ENCODE measurements at regions not wholly inside any gene's neighbourhood (a gene's known extent, or its start where the extent isn't known, plus 50 kb on each side); places are given as distances from the start of the nearest gene placed in this dataset.

DNA sequence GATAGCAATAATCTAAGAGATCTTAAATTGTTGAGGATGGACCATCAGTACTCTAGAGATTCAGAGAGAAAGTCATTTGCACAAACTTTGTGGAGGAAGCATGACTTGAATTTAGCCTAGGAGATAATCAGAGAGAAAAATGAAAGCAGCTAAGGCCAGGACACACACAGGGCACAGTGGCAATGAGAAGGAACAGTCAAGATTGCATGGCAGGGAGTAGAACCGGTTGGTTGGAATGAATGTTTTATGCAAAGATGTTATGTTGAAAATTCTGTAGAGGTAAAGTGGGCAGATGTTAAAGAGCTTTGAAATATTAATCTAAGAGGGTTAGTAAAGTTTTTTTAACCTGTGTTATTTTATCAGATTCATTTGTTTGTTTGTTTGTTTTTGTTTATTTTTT lies 521.8 kb downstream of the GATA3 start:
- H3K18ac ChIP-seq (ENCODE audit: low read length): no peak overlapping the region
- H4K5ac ChIP-seq (ENCODE audit: low read length): no peak overlapping the region
- no peak overlapping the region for H4K8ac ChIP-seq (ENCODE audit: low read depth, low read length)
- H3K27ac ChIP-seq (ENCODE audit: low read depth, low read length): no peak overlapping the region
- WGBS (ENCODE audit: extremely low coverage, insufficient coverage, low lambda C conversion rate): no CpG with 5 or more reads among the region's 1 CpG
- no peaks in the 10 kb centered on the region for H3K27me3 ChIP-seq (ENCODE audit: insufficient read depth, low read length, poor library complexity)
- H2AK5ac ChIP-seq (ENCODE audit: low read length): no peak overlapping the region
- no peak overlapping the region for H3K23ac ChIP-seq (ENCODE audit: low read length)
- no peaks in the 10 kb centered on the region for H3K36me3 ChIP-seq (ENCODE audit: control insufficient read depth, insufficient read depth, low read length)
- no peak for DNase-seq
- H3K79me1 ChIP-seq (ENCODE audit: low read length): no peaks in the 10 kb centered on the region
- H3K79me2 ChIP-seq (ENCODE audit: control insufficient read depth, insufficient read depth, low read length): no peaks in the 10 kb centered on the region
- no peak overlapping the region for H3K4ac ChIP-seq (ENCODE audit: low read depth, low read length)
- H2BK15ac ChIP-seq (replicated peaks; ENCODE audit: low read depth): no peak overlapping the region
- H3K9ac ChIP-seq (ENCODE audit: low read length): no peak overlapping the region
- H2BK5ac ChIP-seq (ENCODE audit: low read length): no peak overlapping the region
- no peak overlapping the region for H2BK120ac ChIP-seq (ENCODE audit: low read depth, low read length)
- no peaks in the 10 kb centered on the region for H3K4me1 ChIP-seq (ENCODE audit: control insufficient read depth, low read depth, low read length)
- no peak overlapping the region for H3K4me3 ChIP-seq (ENCODE audit: low read length)
- H3K4me2 ChIP-seq (ENCODE audit: low read length): no peak overlapping the region
- H3K56ac ChIP-seq (ENCODE audit: low read length): no peak overlapping the region

DNA sequence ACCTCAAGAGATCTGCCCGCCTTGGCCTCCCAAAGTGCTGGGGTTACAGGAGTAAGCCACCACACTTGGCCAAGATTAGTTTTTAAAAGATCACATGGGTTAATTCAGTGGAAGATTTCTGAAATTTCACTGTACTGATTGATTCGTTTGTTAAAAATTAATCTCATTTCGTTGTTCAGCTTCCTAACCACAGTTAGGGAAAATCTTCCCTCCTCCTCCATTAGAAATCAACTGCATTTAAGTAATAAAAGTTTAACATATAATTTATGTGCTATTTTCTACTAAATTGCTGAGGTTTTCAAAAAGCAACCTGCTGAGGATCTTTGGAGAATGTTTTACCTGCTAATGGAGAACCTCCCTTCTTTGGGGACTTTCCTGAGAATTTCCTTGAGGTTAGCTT lies 522.4 kb downstream of the GATA3 start:
- DNase-seq: no peak

DNA sequence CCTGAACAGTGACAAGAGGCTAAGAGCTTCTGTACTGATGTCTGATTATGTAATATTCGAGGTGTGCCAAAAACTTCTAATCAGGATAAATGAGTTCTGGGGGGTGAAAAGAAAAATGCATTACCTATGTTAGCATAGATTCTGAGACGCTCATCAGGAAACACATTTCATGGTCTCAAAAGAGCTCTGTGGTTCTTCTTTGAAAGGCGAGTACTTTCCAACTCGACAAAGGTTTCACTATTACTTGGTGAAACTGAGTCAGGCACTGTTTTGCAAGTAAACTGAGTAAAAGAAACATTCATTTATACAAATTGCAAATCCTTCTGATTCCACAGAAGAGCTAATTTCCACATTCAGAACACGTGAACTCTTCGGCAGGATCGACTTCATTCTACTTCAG lies 523.2 kb downstream of the GATA3 start:
- H3K23ac ChIP-seq (ENCODE audit: low read length): no peak overlapping the region
- no peak overlapping the region for H2BK120ac ChIP-seq (ENCODE audit: low read depth, low read length)
- H3K4ac ChIP-seq (ENCODE audit: low read depth, low read length): no peak overlapping the region
- no CpG with 5 or more reads among the region's 7 CpGs for WGBS (ENCODE audit: extremely low coverage, insufficient coverage, low lambda C conversion rate)
- H4K8ac ChIP-seq (ENCODE audit: low read depth, low read length): no peak overlapping the region
- H3K56ac ChIP-seq (ENCODE audit: low read length): no peak overlapping the region
- H3K4me1 ChIP-seq (ENCODE audit: control insufficient read depth, low read depth, low read length): no peaks in the 10 kb centered on the region
- H3K18ac ChIP-seq (ENCODE audit: low read length): no peak overlapping the region
- H2BK5ac ChIP-seq (ENCODE audit: low read length): no peak overlapping the region
- no peak overlapping the region for H4K5ac ChIP-seq (ENCODE audit: low read length)
- no peak overlapping the region for H3K4me2 ChIP-seq (ENCODE audit: low read length)
- no peaks in the 10 kb centered on the region for H3K36me3 ChIP-seq (ENCODE audit: control insufficient read depth, insufficient read depth, low read length)
- H3K27me3 ChIP-seq (ENCODE audit: insufficient read depth, low read length, poor library complexity): no peaks in the 10 kb centered on the region
- no peak overlapping the region for H2BK15ac ChIP-seq (replicated peaks; ENCODE audit: low read depth)
- H3K79me1 ChIP-seq (ENCODE audit: low read length): no peaks in the 10 kb centered on the region
- no peak overlapping the region for H2AK5ac ChIP-seq (ENCODE audit: low read length)
- no peak overlapping the region for H3K4me3 ChIP-seq (ENCODE audit: low read length)
- H3K79me2 ChIP-seq (ENCODE audit: control insufficient read depth, insufficient read depth, low read length): no peaks in the 10 kb centered on the region
- no peak overlapping the region for H3K27ac ChIP-seq (ENCODE audit: low read depth, low read length)
- no peak for DNase-seq
- no peak overlapping the region for H3K9ac ChIP-seq (ENCODE audit: low read length)

More for the DNA sequence above, 522.4 kb downstream of the GATA3 start:
- Histone ChIP-seq H3K27ac (ENCODE audit: low read depth, low read length) (no peak overlapping the region), H3K9ac (ENCODE audit: low read length) (no peak overlapping the region), H3K79me2 (ENCODE audit: control insufficient read depth, insufficient read depth, low read length) (no peaks in the 10 kb centered on the region), H3K4ac (ENCODE audit: low read depth, low read length) (no peak overlapping the region), H4K8ac (ENCODE audit: low read depth, low read length) (no peak overlapping the region), H3K79me1 (ENCODE audit: low read length) (no peaks in the 10 kb centered on the region), H4K5ac (ENCODE audit: low read length) (no peak overlapping the region), H3K23ac (ENCODE audit: low read length) (no peak overlapping the region), H2AK5ac (ENCODE audit: low read length) (no peak overlapping the region), H3K18ac (ENCODE audit: low read length) (no peak overlapping the region), H2BK5ac (ENCODE audit: low read length) (no peak overlapping the region), H3K4me2 (ENCODE audit: low read length) (no peak overlapping the region), H3K4me1 (ENCODE audit: control insufficient read depth, low read depth, low read length) (no peaks in the 10 kb centered on the region), H2BK120ac (ENCODE audit: low read depth, low read length) (no peak overlapping the region), H2BK15ac (replicated peaks; ENCODE audit: low read depth) (no peak overlapping the region), H3K56ac (ENCODE audit: low read length) (no peak overlapping the region), H3K36me3 (ENCODE audit: control insufficient read depth, insufficient read depth, low read length) (no peaks in the 10 kb centered on the region), H3K27me3 (ENCODE audit: insufficient read depth, low read length, poor library complexity) (no peaks in the 10 kb centered on the region), H3K4me3 (ENCODE audit: low read length) (no peak overlapping the region)
- no CpG with 5 or more reads among the region's 3 CpGs for WGBS (ENCODE audit: extremely low coverage, insufficient coverage, low lambda C conversion rate)

DNA sequence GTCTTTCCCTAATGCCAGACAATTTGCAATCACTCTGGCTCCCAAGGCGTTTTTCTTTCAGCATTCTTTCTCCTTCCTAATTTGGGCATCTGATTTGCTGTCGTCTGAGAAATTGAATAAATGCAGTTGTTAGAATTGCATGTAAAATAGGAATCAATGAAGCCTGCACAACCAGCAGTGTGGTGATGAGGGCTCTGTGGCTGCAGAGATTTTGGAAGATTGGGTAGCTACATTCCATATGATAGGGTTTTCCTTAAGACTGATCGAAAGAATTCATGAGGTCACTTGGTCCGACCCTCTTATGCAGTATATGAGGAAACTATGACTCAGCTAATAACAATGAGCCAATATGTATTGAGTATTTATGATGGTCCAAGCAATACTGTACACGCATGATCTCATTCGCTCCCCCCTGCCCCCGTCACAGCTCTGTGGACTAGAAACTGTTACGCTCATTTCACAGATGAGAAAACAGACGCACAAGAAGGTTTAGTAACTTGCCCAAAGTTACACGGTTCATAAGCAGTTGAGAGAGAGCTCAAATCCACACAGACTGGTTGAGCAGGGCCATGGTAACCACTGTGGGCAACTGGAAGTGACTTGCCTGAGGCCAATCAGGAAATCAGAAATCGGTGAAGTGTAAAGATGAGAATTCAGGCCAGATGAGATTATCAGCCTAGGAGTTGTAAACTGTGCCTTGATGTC lies 527.2 kb downstream of the GATA3 start:
- DNase-seq: no peak
- peak overlapping the region; percentile 23 for H3K18ac ChIP-seq (ENCODE audit: low read length)

DNA sequence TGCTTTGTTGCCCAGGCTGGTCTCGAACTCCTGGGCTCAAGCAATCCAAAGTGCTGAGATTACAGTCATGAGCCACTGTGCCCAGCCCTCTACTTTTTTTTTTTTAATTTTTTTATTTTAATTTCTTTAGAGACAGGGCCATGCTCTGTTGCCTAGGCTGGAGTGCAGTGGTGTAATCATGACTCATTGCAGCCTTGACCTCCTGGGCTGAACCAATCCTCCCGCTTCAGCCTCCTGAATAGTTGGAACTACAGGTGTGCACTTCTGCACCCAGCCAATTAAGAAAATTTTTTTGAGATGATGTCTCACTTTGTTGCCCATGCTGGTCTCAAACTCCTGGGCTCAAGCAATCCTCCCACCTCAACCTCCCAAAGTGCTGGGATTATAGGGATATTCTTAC lies 528.6 kb downstream of the GATA3 start:
- Histone ChIP-seq H2BK5ac (ENCODE audit: low read length) (no peak overlapping the region), H2BK15ac (replicated peaks; ENCODE audit: low read depth) (no peak overlapping the region), H3K56ac (ENCODE audit: low read length) (no peak overlapping the region), H4K8ac (ENCODE audit: low read depth, low read length) (no peak overlapping the region), H3K4me2 (ENCODE audit: low read length) (no peak overlapping the region), H3K79me1 (ENCODE audit: low read length) (no peaks in the 10 kb centered on the region), H2BK120ac (ENCODE audit: low read depth, low read length) (no peak overlapping the region), H3K4me3 (ENCODE audit: low read length) (no peak overlapping the region), H3K4me1 (ENCODE audit: control insufficient read depth, low read depth, low read length) (no peaks in the 10 kb centered on the region), H3K79me2 (ENCODE audit: control insufficient read depth, insufficient read depth, low read length) (no peaks in the 10 kb centered on the region), H3K4ac (ENCODE audit: low read depth, low read length) (no peak overlapping the region), H3K36me3 (ENCODE audit: control insufficient read depth, insufficient read depth, low read length) (no peaks in the 10 kb centered on the region), H2AK5ac (ENCODE audit: low read length) (no peak overlapping the region), H4K5ac (ENCODE audit: low read length) (no peak overlapping the region), H3K27ac (ENCODE audit: low read depth, low read length) (no peak overlapping the region), H3K9ac (ENCODE audit: low read length) (no peak overlapping the region), H3K27me3 (ENCODE audit: insufficient read depth, low read length, poor library complexity) (no peaks in the 10 kb centered on the region), H3K18ac (ENCODE audit: low read length) (no peak overlapping the region), H3K23ac (ENCODE audit: low read length) (no peak overlapping the region)
- WGBS (ENCODE audit: extremely low coverage, insufficient coverage, low lambda C conversion rate): no CpG with 5 or more reads among the region's 2 CpGs
- DNase-seq: no peak

More for the DNA sequence above, 527.2 kb downstream of the GATA3 start:
- H3K23ac ChIP-seq (ENCODE audit: low read length): no peak overlapping the region
- H3K36me3 ChIP-seq (ENCODE audit: control insufficient read depth, insufficient read depth, low read length): no peaks in the 10 kb centered on the region
- H4K5ac ChIP-seq (ENCODE audit: low read length): no peak overlapping the region
- H2AK5ac ChIP-seq (ENCODE audit: low read length): no peak overlapping the region
- no peak overlapping the region for H3K4me2 ChIP-seq (ENCODE audit: low read length)
- H3K79me2 ChIP-seq (ENCODE audit: control insufficient read depth, insufficient read depth, low read length): no peaks in the 10 kb centered on the region
- no peaks in the 10 kb centered on the region for H3K79me1 ChIP-seq (ENCODE audit: low read length)
- H3K27ac ChIP-seq (ENCODE audit: low read depth, low read length): no peak overlapping the region
- no CpG with 5 or more reads among the region's 11 CpGs for WGBS (ENCODE audit: extremely low coverage, insufficient coverage, low lambda C conversion rate)
- no peak overlapping the region for H4K8ac ChIP-seq (ENCODE audit: low read depth, low read length)
- no peak overlapping the region for H3K9ac ChIP-seq (ENCODE audit: low read length)
- H2BK15ac ChIP-seq (replicated peaks; ENCODE audit: low read depth): no peak overlapping the region
- no peaks in the 10 kb centered on the region for H3K27me3 ChIP-seq (ENCODE audit: insufficient read depth, low read length, poor library complexity)
- no peak overlapping the region for H2BK5ac ChIP-seq (ENCODE audit: low read length)
- no peak overlapping the region for H3K4me3 ChIP-seq (ENCODE audit: low read length)
- no peak overlapping the region for H3K56ac ChIP-seq (ENCODE audit: low read length)
- H3K4ac ChIP-seq (ENCODE audit: low read depth, low read length): no peak overlapping the region
- no peaks in the 10 kb centered on the region for H3K4me1 ChIP-seq (ENCODE audit: control insufficient read depth, low read depth, low read length)
- H2BK120ac ChIP-seq (ENCODE audit: low read depth, low read length): no peak overlapping the region

DNA sequence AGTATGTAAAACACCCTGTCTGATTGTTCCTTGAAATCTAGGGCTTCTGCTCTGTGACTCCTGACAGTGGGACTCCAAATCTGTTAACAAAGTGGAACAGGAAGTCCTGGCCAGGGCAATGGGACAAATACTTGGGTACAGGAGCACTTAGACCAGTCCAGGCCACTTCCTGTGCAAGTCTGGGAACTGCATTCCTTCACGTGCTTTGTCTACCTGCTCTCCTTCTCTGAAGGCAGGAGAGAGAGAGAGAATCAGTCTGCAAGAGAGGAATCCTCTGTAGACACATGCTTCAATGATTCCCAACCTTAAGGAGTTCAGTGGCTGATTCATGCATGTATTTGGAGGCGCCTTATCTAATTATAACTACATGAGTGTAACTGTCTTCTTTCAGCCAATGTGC lies 530.2 kb downstream of the GATA3 start:
- H3K36me3 ChIP-seq (ENCODE audit: control insufficient read depth, insufficient read depth, low read length): no peaks in the 10 kb centered on the region
- H2AK5ac ChIP-seq (ENCODE audit: low read length): no peak overlapping the region
- H2BK5ac ChIP-seq (ENCODE audit: low read length): no peak overlapping the region
- H3K79me1 ChIP-seq (ENCODE audit: low read length): no peaks in the 10 kb centered on the region
- DNase-seq: no peak
- no peak overlapping the region for H3K56ac ChIP-seq (ENCODE audit: low read length)
- H3K4me3 ChIP-seq (ENCODE audit: low read length): no peak overlapping the region
- H4K5ac ChIP-seq (ENCODE audit: low read length): no peak overlapping the region
- no CpG with 5 or more reads among the region's 2 CpGs for WGBS (ENCODE audit: extremely low coverage, insufficient coverage, low lambda C conversion rate)
- no peak overlapping the region for H2BK120ac ChIP-seq (ENCODE audit: low read depth, low read length)
- no peak overlapping the region for H3K27ac ChIP-seq (ENCODE audit: low read depth, low read length)
- H2BK15ac ChIP-seq (replicated peaks; ENCODE audit: low read depth): no peak overlapping the region
- H3K18ac ChIP-seq (ENCODE audit: low read length): no peak overlapping the region
- no peak overlapping the region for H3K4ac ChIP-seq (ENCODE audit: low read depth, low read length)
- no peaks in the 10 kb centered on the region for H3K27me3 ChIP-seq (ENCODE audit: insufficient read depth, low read length, poor library complexity)
- no peaks in the 10 kb centered on the region for H3K4me1 ChIP-seq (ENCODE audit: control insufficient read depth, low read depth, low read length)
- no peak overlapping the region for H4K8ac ChIP-seq (ENCODE audit: low read depth, low read length)
- no peak overlapping the region for H3K4me2 ChIP-seq (ENCODE audit: low read length)
- no peak overlapping the region for H3K23ac ChIP-seq (ENCODE audit: low read length)
- H3K79me2 ChIP-seq (ENCODE audit: control insufficient read depth, insufficient read depth, low read length): no peaks in the 10 kb centered on the region
- H3K9ac ChIP-seq (ENCODE audit: low read length): no peak overlapping the region

Data from mesendoderm (in vitro differentiated cells).